ENCODE measurements at regions not wholly inside any gene's neighbourhood (a gene's known extent, or its start where the extent isn't known, plus 50 kb on each side); places are given as distances from the start of the nearest gene placed in this dataset.

GRCh38 chr5:9958914-9959313 is 290.8 kb downstream of the ATPSCKMT start:
- TF ChIP-seq SUZ12 (IDR thresholded peaks at IDR 0.05), result no peak
- TF ChIP-seq FOXM1 (IDR thresholded peaks at IDR 0.05; ENCODE audit: borderline replicate concordance), result no peak
- no peak for TF ChIP-seq TARDBP (IDR thresholded peaks at IDR 0.05)
- no peak for TF ChIP-seq BHLHE40 (IDR thresholded peaks at IDR 0.05; ENCODE audit: borderline replicate concordance)
- no peak for TF ChIP-seq FOXK2 (IDR thresholded peaks at IDR 0.05)
- no peak for TF ChIP-seq ELF4 (IDR thresholded peaks at IDR 0.05)
